ENCODE measurements at regions not wholly inside any gene's neighbourhood (a gene's known extent, or its start where the extent isn't known, plus 50 kb on each side); places are given as distances from the start of the nearest gene placed in this dataset.
"Not testable (repeated sequence)": the region's sequence is repeated elsewhere in the genome, so short reads cannot be mapped to it uniquely, and the experiment has no call there.

DNA sequence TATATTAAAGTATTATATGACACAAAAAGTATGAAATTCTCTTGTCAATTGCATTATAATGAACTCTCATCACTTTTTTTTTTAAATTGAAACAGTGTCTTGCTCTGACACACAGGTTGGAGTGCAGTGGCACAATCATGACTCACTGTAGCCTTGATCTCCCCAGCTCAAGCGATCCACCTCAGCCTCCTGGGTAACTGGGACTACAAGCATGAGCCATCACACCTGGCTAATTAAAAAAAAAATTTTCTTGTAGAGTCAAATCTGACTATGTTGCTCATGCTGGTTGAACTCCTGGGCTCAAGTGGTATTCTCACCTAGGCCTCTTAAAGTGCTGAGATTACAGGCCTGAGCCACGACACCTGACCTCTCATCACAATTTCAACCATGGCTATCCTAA is 259.3 kb downstream of the S1PR1 start:
- H3K4me1 Mint-ChIP-seq, result no peaks in the 10 kb centered on the region
- no peaks in the 10 kb centered on the region for H3K9me3 Mint-ChIP-seq
- no peak overlapping the region for H3K4me3 Mint-ChIP-seq
- ChIA-PET CTCF (no interaction called here), POLR2A (no interaction called here)
- no peak overlapping the region for H3K27ac Mint-ChIP-seq
- ATAC-seq (ENCODE audit: low read depth) (no peak), DNase-seq (no peak)
- intact Hi-C loops (cut with micrococcal nuclease), result no loop called here
- TF ChIP-seq, protein P1, sequence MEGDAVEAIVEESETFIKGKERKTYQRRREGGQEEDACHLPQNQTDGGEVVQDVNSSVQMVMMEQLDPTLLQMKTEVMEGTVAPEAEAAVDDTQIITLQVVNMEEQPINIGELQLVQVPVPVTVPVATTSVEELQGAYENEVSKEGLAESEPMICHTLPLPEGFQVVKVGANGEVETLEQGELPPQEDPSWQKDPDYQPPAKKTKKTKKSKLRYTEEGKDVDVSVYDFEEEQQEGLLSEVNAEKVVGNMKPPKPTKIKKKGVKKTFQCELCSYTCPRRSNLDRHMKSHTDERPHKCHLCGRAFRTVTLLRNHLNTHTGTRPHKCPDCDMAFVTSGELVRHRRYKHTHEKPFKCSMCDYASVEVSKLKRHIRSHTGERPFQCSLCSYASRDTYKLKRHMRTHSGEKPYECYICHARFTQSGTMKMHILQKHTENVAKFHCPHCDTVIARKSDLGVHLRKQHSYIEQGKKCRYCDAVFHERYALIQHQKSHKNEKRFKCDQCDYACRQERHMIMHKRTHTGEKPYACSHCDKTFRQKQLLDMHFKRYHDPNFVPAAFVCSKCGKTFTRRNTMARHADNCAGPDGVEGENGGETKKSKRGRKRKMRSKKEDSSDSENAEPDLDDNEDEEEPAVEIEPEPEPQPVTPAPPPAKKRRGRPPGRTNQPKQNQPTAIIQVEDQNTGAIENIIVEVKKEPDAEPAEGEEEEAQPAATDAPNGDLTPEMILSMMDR (IDR thresholded peaks at IDR 0.05), result no peak
- no peaks in the 10 kb centered on the region for H3K36me3 Mint-ChIP-seq (ENCODE audit: low read depth)
- H3K27me3 Mint-ChIP-seq, result peaks cover 11% of the 10 kb centered on the region

DNA sequence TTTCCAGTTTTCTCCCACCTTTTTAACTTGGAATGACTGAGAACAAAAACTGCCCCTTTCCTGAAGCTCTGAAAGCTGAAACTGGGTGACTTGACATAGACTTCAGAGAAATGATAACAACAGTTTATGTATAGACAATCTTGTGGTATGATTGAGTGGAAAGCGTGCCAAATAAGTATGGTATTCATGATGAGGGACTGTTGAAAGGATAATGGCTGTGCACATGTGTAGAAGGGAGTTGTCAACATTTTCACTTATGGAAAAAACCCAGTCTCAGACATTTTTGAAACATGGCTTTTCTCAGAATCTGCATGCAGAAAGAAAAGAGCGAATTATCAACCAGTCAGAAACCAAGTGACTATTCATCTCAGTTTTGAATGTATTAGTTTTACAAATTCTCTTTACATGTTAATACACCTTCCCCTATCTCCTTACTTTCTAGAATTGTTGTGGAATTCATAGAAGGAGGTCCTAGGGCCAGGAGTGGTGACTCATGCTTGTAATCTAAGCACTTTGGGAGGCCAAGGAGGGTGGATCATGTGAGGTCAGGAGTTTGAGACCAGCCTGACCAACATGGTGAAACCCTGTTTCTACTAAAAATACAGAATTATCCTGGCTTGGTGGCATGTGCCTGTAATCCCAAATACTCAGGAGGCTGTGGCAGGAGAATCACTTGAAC is 261.2 kb downstream of the S1PR1 start:
- DNase-seq (no peak), ATAC-seq (ENCODE audit: low read depth) (no peak)
- no peak overlapping the region for H3K27ac Mint-ChIP-seq
- CTCF ChIA-PET, result no interaction called here
- H3K27me3 Mint-ChIP-seq, result peaks cover 2% of the 10 kb centered on the region
- no peak overlapping the region for H3K4me3 Mint-ChIP-seq
- POLR2A ChIA-PET, result no interaction called here
- intact Hi-C loops (cut with micrococcal nuclease), result no loop called here
- no peaks in the 10 kb centered on the region for H3K36me3 Mint-ChIP-seq (ENCODE audit: low read depth)
- H3K9me3 Mint-ChIP-seq, result no peaks in the 10 kb centered on the region
- no peaks in the 10 kb centered on the region for H3K4me1 Mint-ChIP-seq
- TF ChIP-seq, protein P1 (IDR thresholded peaks at IDR 0.05), result no peak

DNA sequence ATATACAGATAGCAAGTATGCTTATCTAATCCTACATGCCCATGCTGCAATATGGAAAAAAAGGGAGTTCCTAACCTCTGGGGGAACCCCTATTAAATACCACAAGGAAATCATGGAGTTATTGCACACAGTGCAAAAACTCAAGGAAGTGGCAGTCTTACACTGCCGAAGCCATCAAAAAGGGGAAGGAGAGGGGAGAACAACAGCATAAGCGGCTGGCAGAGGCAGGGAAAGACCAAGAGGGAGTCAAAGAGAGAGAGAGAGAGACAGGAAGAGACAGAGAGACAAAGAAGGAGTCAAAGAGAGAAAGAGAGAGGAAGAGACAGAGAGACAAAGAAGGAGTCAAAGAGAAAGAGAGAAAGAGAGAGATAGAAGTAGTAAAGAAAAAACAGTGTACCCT is 267.3 kb downstream of the S1PR1 start:
- ATAC-seq (ENCODE audit: low read depth); H3K27ac Mint-ChIP-seq; H3K4me3 Mint-ChIP-seq; H3K27me3 Mint-ChIP-seq; DNase-seq; H3K4me1 Mint-ChIP-seq; H3K9me3 Mint-ChIP-seq; intact Hi-C loops (cut with micrococcal nuclease); H3K36me3 Mint-ChIP-seq (ENCODE audit: low read depth); CTCF ChIA-PET; POLR2A ChIA-PET: not testable (repeated sequence)

DNA sequence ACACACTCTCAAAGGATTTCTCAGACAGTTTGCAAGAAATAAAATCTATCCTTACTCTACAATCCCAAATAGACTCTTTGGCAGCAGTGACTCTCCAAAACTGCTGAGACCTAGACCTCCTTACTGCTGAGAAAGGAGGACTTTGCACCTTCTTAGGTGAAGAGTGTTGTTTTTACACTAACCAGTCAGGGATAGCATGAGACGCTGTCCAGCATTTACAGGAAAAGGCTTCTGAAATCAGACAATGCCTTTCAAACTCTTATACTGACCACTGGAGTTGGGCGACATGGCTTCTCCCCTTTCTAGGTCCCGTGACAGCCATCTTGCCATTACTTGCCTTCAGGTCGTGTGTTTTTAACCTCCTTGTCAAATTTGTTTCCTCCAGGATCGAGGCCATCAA is 268.4 kb downstream of the S1PR1 start:
- H3K4me1 Mint-ChIP-seq; POLR2A ChIA-PET; intact Hi-C loops (cut with micrococcal nuclease); H3K27ac Mint-ChIP-seq; H3K36me3 Mint-ChIP-seq (ENCODE audit: low read depth); H3K27me3 Mint-ChIP-seq; H3K9me3 Mint-ChIP-seq; H3K4me3 Mint-ChIP-seq; ATAC-seq (ENCODE audit: low read depth); DNase-seq: not testable (repeated sequence)
- CTCF ChIA-PET, result interaction anchor here (1.4 to 2.1 kb wide), 3 partner anchors 11 to 196 kb away, joined by 3 to 5 read pairs (median 4); no protein-coding TSS in a partner anchor

DNA sequence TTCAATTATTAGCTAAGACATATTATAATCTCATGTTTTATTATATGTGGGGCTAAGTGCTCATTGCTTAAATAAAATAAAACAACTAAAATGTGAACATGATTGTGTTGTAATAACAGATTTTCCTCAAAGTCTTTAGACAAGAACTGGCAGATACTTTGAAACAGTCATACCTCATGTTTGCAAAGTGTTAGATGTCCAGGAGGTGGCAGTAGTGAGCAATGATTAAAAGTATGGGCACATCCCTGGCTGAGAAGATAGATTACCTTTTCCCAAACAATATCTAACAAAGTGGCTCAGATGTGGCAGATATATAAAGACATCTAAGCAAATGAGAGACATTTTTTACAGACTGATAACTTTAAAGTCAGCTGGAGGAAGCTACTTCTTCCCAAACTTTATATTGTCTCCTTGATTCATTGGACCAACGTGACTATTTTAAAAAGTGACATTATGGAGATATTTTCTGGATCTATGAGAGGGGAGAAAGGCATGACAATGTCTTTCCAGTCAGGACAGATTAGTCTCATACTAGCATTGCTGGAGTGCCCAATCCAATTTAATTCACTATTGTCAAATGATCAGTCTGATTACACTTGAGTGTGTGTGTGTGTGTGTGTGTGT is 269.8 kb downstream of the S1PR1 start:
- POLR2A ChIA-PET, result no interaction called here
- no peaks in the 10 kb centered on the region for H3K9me3 Mint-ChIP-seq
- H3K27ac Mint-ChIP-seq, result no peak overlapping the region
- ATAC-seq (ENCODE audit: low read depth), result peak; percentile 57
- TF ChIP-seq, protein P1 (IDR thresholded peaks at IDR 0.05), result peak; percentile 17
- peaks cover 5% of the 10 kb centered on the region for H3K27me3 Mint-ChIP-seq
- no peaks in the 10 kb centered on the region for H3K36me3 Mint-ChIP-seq (ENCODE audit: low read depth)
- intact Hi-C loops (cut with micrococcal nuclease), result loop anchor here (2.0 kb wide), 1 partner anchor 198 kb away; no protein-coding TSS in a partner anchor
- H3K4me3 Mint-ChIP-seq, result no peak overlapping the region
- DNase-seq, result no peak
- CTCF ChIA-PET, result interaction anchor here (0.7 to 2.1 kb wide), 12 partner anchors 10 to 1463 kb away, joined by 3 to 5 read pairs (median 4); no protein-coding TSS in a partner anchor
- no peaks in the 10 kb centered on the region for H3K4me1 Mint-ChIP-seq

DNA sequence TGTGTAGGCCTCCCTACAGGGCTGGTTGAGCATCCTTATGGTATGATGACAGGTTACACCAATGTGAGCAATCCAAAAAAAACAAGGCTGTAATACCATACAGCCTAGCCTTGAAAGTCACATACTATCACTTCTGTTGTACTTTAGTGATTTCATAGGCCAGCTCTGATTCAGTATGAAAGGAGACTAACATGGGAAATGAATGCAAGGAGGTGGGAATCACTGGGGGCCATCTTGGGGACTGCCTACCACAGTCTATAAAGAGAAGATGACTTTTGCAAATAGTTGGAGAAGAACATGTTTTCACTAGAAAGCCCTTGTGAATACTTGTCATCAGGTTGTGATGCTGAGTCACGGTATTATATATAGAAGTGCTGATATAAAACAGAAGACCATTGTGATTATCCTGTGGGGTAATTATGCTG is 270.7 kb downstream of the S1PR1 start:
- no peak overlapping the region for H3K27ac Mint-ChIP-seq
- no peak for ATAC-seq (ENCODE audit: low read depth)
- no peaks in the 10 kb centered on the region for H3K9me3 Mint-ChIP-seq
- H3K4me3 Mint-ChIP-seq, result no peak overlapping the region
- no peaks in the 10 kb centered on the region for H3K4me1 Mint-ChIP-seq
- POLR2A ChIA-PET, result no interaction called here
- H3K36me3 Mint-ChIP-seq (ENCODE audit: low read depth), result no peaks in the 10 kb centered on the region
- no peak for DNase-seq
- TF ChIP-seq, protein P1 (IDR thresholded peaks at IDR 0.05), result no peak
- intact Hi-C loops (cut with micrococcal nuclease), result loop anchor here (2.0 kb wide), 1 partner anchor 199 kb away; no protein-coding TSS in a partner anchor
- CTCF ChIA-PET, result interaction anchor here (0.9 to 1.7 kb wide), 3 partner anchors 9 to 219 kb away, joined by 3 read pairs; no protein-coding TSS in a partner anchor
- peaks cover 5% of the 10 kb centered on the region for H3K27me3 Mint-ChIP-seq

All from activated B cell treated with CpG ODN at 0.5 μM for 24 hours (primary cell).